IMR-90 (cell line): ENCODE measurements at regions not wholly inside any gene's neighbourhood (a gene's known extent, or its start where the extent isn't known, plus 50 kb on each side); places are given as distances from the start of the nearest gene placed in this dataset.

Source experiments
- ATAC-seq: fragments of 200-7000 bp; cut with Tn5 transposase; 2 replicates; pipeline ENCODE4 v1.9.1; 2020; ENCODE audit warnings: low read depth, mild to moderate bottlenecking, moderate library complexity
- BruUV-seq: library from RNA; stranded (reverse); fragments of 400-500 nt; replicated peaks from 2 replicates; lab custom pipeline; 2021; lab: Mats Ljungman, UMichigan
- CTCF ChIA-PET: fragments of 300-600 bp; formaldehyde crosslinking; extraction: SDS; loops from one replicate; lab custom pipeline; 2021; ENCODE audit warnings: antibody characterized with exemption; lab: Yijun Ruan, JAX
- POLR2A ChIA-PET: fragments of 300-600 bp; sonication (Branson Sonifier 250); formaldehyde crosslinking; loops from one replicate; lab custom pipeline; 2022; ENCODE audit warnings: antibody characterized with exemption; ENCODE audit not compliant: unreplicated experiment; lab: Charles Lee
- DNase-seq: peaks from one replicate; pipeline ENCODE4 v3.0.0; 2013
- H2AFZ ChIP-seq: replicated peaks from 2 replicates; pipeline ENCODE3; 2013; ENCODE audit warnings: low read length, mild to moderate bottlenecking; ENCODE audit not compliant: poor library complexity
- H2AK5ac ChIP-seq: 2 replicates; pipeline ENCODE4 v1.6.1; 2013; ENCODE audit warnings: low read depth, low read length, inconsistent platforms
- H2AK9ac ChIP-seq: replicated peaks from 2 replicates; pipeline ENCODE3; 2013; ENCODE audit warnings: mild to moderate bottlenecking, low read depth, low read length, moderate library complexity; ENCODE audit not compliant: poor library complexity
- H2BK120ac ChIP-seq: 2 replicates; pipeline ENCODE4 v1.6.1; 2013; ENCODE audit warnings: low read depth, low read length, inconsistent platforms
- H2BK15ac ChIP-seq: 3 replicates; pipeline ENCODE4 v1.6.1; 2013; ENCODE audit warnings: low read depth, low read length, inconsistent platforms
- H2BK20ac ChIP-seq: 2 replicates; pipeline ENCODE4 v1.6.1; 2013; ENCODE audit warnings: low read depth, mild to moderate bottlenecking, inconsistent platforms, low read length, moderate library complexity
- H2BK5ac ChIP-seq: 2 replicates; pipeline ENCODE4 v1.6.1; 2013; ENCODE audit warnings: mild to moderate bottlenecking, low read depth, low read length, inconsistent platforms; ENCODE audit not compliant: poor library complexity, severe bottlenecking
- H3K14ac ChIP-seq: replicated peaks from 2 replicates; pipeline ENCODE4 v1.6.1; 2013; ENCODE audit warnings: low read depth, low read length, inconsistent platforms
- H3K18ac ChIP-seq: 2 replicates; pipeline ENCODE4 v1.6.1; 2013; ENCODE audit warnings: low read depth, low read length, control low read depth
- H3K23ac ChIP-seq: 2 replicates; pipeline ENCODE4 v1.6.1; 2013; ENCODE audit warnings: low read depth, low read length, inconsistent platforms
- H3K27ac ChIP-seq: 2 replicates; pipeline ENCODE4 v1.5.1; 2013; ENCODE audit warnings: mild to moderate bottlenecking, control low read depth, low read length; ENCODE audit not compliant: insufficient read depth
- H3K27me3 ChIP-seq: 2 replicates; pipeline ENCODE4 v1.6.1; 2013; ENCODE audit warnings: low read length; ENCODE audit not compliant: control insufficient read depth, insufficient read depth
- H3K36me3 ChIP-seq: 2 replicates; pipeline ENCODE4 v1.6.1; 2013; ENCODE audit warnings: low read length, mixed read lengths; ENCODE audit not compliant: control insufficient read depth, insufficient read depth
- H3K4ac ChIP-seq: 2 replicates; pipeline ENCODE4 v1.6.1; 2013; ENCODE audit warnings: low read depth, low read length, inconsistent platforms
- H3K4me1 ChIP-seq: 2 replicates; pipeline ENCODE4 v1.6.1; 2013; ENCODE audit warnings: low read length, mixed read lengths; ENCODE audit not compliant: control insufficient read depth, insufficient read depth
- H3K4me2 ChIP-seq: 2 replicates; pipeline ENCODE4 v1.6.1; 2013; ENCODE audit warnings: low read depth, mild to moderate bottlenecking, control low read depth, low read length, moderate library complexity
- H3K4me3 ChIP-seq: 2 replicates; pipeline ENCODE4 v1.5.1; 2013; ENCODE audit warnings: low read depth, mild to moderate bottlenecking, control low read depth, low read length, moderate library complexity; ENCODE audit not compliant: insufficient read depth
- H3K56ac ChIP-seq: 2 replicates; pipeline ENCODE4 v1.6.1; 2013; ENCODE audit warnings: low read length, inconsistent platforms; ENCODE audit not compliant: insufficient read depth; ENCODE audit errors: extremely low read depth
- H3K79me1 ChIP-seq, 2 experiments: 2 replicates each; pipeline ENCODE4 v1.6.1; 2013; ENCODE audit warnings: low read length in 2 of 2, inconsistent platforms in 1 of 2, low read depth in 1 of 2
- H3K9ac ChIP-seq: 2 replicates; pipeline ENCODE4 v1.6.1; 2013; ENCODE audit warnings: low read depth, low read length, control low read depth
- H3K9me1 ChIP-seq: 2 replicates; pipeline ENCODE4 v1.6.1; 2013; ENCODE audit warnings: low read length, inconsistent platforms; ENCODE audit not compliant: insufficient read depth
- H3K9me3 ChIP-seq: 2 replicates; pipeline ENCODE4 v1.6.1; 2013; ENCODE audit warnings: low read length; ENCODE audit not compliant: control insufficient read depth, insufficient read depth
- H4K20me1 ChIP-seq: 2 replicates; pipeline ENCODE4 v1.6.1; 2013; ENCODE audit warnings: low read length, inconsistent platforms; ENCODE audit not compliant: insufficient read depth
- H4K5ac ChIP-seq: 2 replicates; pipeline ENCODE4 v1.6.1; 2013; ENCODE audit warnings: mild to moderate bottlenecking, low read depth, low read length, control low read depth
- H4K8ac ChIP-seq, 2 experiments: 2 replicates each; pipeline ENCODE4 v1.6.1; 2013; ENCODE audit warnings: low read depth in 2 of 2, low read length in 2 of 2, control low read depth in 1 of 2, inconsistent platforms in 1 of 2
- H4K91ac ChIP-seq: 2 replicates; pipeline ENCODE4 v1.6.1; 2013; ENCODE audit warnings: low read depth, low read length, inconsistent platforms; ENCODE audit not compliant: insufficient read depth
- BHLHE40 ChIP-seq: fragments of 150-350 bp; IDR thresholded peaks from 2 replicates; pipeline ENCODE4 v1.6.1; 2016; ENCODE audit warnings: mild to moderate bottlenecking, low read depth, low read length
- CHD1 ChIP-seq: IDR thresholded peaks from 2 replicates; pipeline ENCODE4 v1.6.1; 2012; ENCODE audit warnings: low read depth, low read length, improper control_type of control experiment
- FOS ChIP-seq: fragments of 150-350 bp; IDR thresholded peaks from 2 replicates; pipeline ENCODE4 v1.6.1; 2016; ENCODE audit warnings: low read depth, low read length
- MAFK ChIP-seq: IDR thresholded peaks from 2 replicates; pipeline ENCODE4 v1.6.1; 2012; ENCODE audit warnings: low read depth, low read length, improper control_type of control experiment
- MAZ ChIP-seq: IDR thresholded peaks from 2 replicates; pipeline ENCODE4 v1.6.1; 2012; ENCODE audit warnings: low read depth, mild to moderate bottlenecking, low read length, improper control_type of control experiment, moderate library complexity, borderline replicate concordance
- MXI1 ChIP-seq: IDR thresholded peaks from 2 replicates; pipeline ENCODE4 v1.6.1; 2012; ENCODE audit warnings: low read depth, mild to moderate bottlenecking, low read length, moderate library complexity, borderline replicate concordance
- NFE2L2 ChIP-seq: fragments of 150-350 bp; IDR thresholded peaks from 2 replicates; pipeline ENCODE4 v1.6.1; 2016; ENCODE audit warnings: low read depth, mild to moderate bottlenecking, low read length
- POLR2A ChIP-seq: IDR thresholded peaks from 2 replicates; pipeline ENCODE4 v1.6.1; 2012; ENCODE audit warnings: mild to moderate bottlenecking, low read depth, low read length
- RAD21 ChIP-seq: IDR thresholded peaks from 2 replicates; pipeline ENCODE4 v1.6.1; 2012; ENCODE audit warnings: low read length, improper control_type of control experiment
- RCOR1 ChIP-seq: IDR thresholded peaks from 2 replicates; pipeline ENCODE4 v1.6.1; 2012; ENCODE audit warnings: mild to moderate bottlenecking, low read length, improper control_type of control experiment; ENCODE audit not compliant: insufficient replicate concordance
- RFX5 ChIP-seq: IDR thresholded peaks from 2 replicates; pipeline ENCODE4 v1.8.0; 2012; ENCODE audit warnings: low read depth, mild to moderate bottlenecking, low read length, moderate library complexity
- SMC3 ChIP-seq: fragments of 150-350 bp; IDR thresholded peaks from 2 replicates; pipeline ENCODE4 v1.6.1; 2016; ENCODE audit warnings: low read depth, mild to moderate bottlenecking, antibody characterized with exemption, low read length, moderate library complexity
- WGBS, 2 experiments: methylation state at CpG; one replicate each; pipeline versions ENCODE4 v1.1.5 to v1.1.7; 2013; ENCODE audit warnings: missing lambda C conversion rate in 2 of 2; ENCODE audit not compliant: insufficient read length in 1 of 2; ENCODE audit errors: extremely low coverage in 2 of 2; 5-methylcytosine and 5-hydroxymethylcytosine counted together
- dilution Hi-C: fragments of 300-500 bp; cut with HindIII; formaldehyde crosslinking; loops from one replicate; pipeline ENCODE4 v1.14.3; 2018; ENCODE audit warnings: low sequenced_read_pairs; ENCODE audit not compliant: unreplicated experiment
- in situ Hi-C: fragments of 300-500 bp; cut with MboI; formaldehyde crosslinking; loops from 3 replicates; pipeline ENCODE4 v1.14.3; 2019; ENCODE audit warnings: low sequenced_read_pairs, inconsistent platforms, mixed read lengths
- intact Hi-C: fragments of 100-400 bp; cut with micrococcal nuclease; formaldehyde crosslinking; loops from 2 replicates; pipeline ENCODE4 v1.10.0; 2022
- TF ChIP-seq, protein P1 (sequence below): conservative IDR thresholded peaks from 2 replicates; pipeline ENCODE4 v1.5.1; 2012; ENCODE audit warnings: mild to moderate bottlenecking, low read depth, low read length, improper control_type of control experiment
- TF ChIP-seq, protein P2 (sequence below): fragments of 150-350 bp; IDR thresholded peaks from 2 replicates; pipeline ENCODE4 v1.6.1; 2017; ENCODE audit warnings: mild to moderate bottlenecking, antibody characterized with exemption, low read length, low read depth

DNA sequence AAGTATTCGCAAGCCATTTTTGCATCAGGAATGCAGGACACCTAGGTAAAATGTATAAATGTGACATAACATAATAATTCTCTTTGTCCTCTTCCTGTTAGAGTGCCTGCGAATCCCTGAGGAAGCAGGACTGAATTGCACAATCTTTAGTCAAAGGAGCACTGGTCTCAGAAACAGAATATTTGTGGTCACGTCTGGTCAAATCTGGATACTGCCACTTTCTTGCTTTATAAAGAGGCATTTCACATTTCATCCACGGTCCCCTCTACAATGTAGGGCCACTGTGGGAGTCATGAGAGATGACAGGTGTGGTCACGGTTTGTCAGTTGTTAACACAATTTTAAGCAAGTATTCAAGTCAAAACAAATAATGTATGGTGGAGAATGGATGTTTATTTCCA lies 564.0 kb downstream of the IRX1 start:
- dilution Hi-C loops (no loop called here), intact Hi-C loops (no loop called here), in situ Hi-C loops (no loop called here)
- H2BK5ac ChIP-seq: no peak overlapping the region
- H3K23ac ChIP-seq: no peak overlapping the region
- ChIA-PET CTCF (no interaction called here), POLR2A (no interaction called here)
- H4K20me1 ChIP-seq: no peaks in the 10 kb centered on the region
- H4K5ac ChIP-seq: no peak overlapping the region
- WGBS, 2 experiments: no CpG with 5 or more reads among the region's 5 CpGs
- H3K18ac ChIP-seq: no peak overlapping the region
- H3K4me2 ChIP-seq: no peak overlapping the region
- H2BK20ac ChIP-seq: no peak overlapping the region
- H2AK9ac ChIP-seq: no peak overlapping the region
- H3K14ac ChIP-seq: no peak overlapping the region
- no peak overlapping the region for H3K9ac ChIP-seq
- no peak overlapping the region for H4K8ac ChIP-seq
- no peak for ATAC-seq
- no peak overlapping the region for H2BK120ac ChIP-seq
- H2AK5ac ChIP-seq: no peak overlapping the region
- TF ChIP-seq POLR2A (no peak), MAZ (no peak), FOS (no peak), NFE2L2 (no peak), RFX5 (no peak), SMC3 (no peak), CHD1 (no peak), MAFK (no peak), BHLHE40 (no peak), RAD21 (no peak), RCOR1 (no peak), MXI1 (no peak)
- TF ChIP-seq, protein P1, sequence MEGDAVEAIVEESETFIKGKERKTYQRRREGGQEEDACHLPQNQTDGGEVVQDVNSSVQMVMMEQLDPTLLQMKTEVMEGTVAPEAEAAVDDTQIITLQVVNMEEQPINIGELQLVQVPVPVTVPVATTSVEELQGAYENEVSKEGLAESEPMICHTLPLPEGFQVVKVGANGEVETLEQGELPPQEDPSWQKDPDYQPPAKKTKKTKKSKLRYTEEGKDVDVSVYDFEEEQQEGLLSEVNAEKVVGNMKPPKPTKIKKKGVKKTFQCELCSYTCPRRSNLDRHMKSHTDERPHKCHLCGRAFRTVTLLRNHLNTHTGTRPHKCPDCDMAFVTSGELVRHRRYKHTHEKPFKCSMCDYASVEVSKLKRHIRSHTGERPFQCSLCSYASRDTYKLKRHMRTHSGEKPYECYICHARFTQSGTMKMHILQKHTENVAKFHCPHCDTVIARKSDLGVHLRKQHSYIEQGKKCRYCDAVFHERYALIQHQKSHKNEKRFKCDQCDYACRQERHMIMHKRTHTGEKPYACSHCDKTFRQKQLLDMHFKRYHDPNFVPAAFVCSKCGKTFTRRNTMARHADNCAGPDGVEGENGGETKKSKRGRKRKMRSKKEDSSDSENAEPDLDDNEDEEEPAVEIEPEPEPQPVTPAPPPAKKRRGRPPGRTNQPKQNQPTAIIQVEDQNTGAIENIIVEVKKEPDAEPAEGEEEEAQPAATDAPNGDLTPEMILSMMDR: no peak
- TF ChIP-seq, protein P2, sequence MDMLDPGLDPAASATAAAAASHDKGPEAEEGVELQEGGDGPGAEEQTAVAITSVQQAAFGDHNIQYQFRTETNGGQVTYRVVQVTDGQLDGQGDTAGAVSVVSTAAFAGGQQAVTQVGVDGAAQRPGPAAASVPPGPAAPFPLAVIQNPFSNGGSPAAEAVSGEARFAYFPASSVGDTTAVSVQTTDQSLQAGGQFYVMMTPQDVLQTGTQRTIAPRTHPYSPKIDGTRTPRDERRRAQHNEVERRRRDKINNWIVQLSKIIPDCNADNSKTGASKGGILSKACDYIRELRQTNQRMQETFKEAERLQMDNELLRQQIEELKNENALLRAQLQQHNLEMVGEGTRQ: no peak
- no peaks in the 10 kb centered on the region for H3K27me3 ChIP-seq
- no peak overlapping the region for H3K4me3 ChIP-seq
- no peak overlapping the region for H2BK15ac ChIP-seq
- H3K56ac ChIP-seq: no peak overlapping the region
- H3K36me3 ChIP-seq: no peaks in the 10 kb centered on the region
- H3K4ac ChIP-seq: no peak overlapping the region
- H3K9me1 ChIP-seq: no peaks in the 10 kb centered on the region
- no peak overlapping the region for H4K91ac ChIP-seq
- H2AFZ ChIP-seq: no peak overlapping the region
- DNase-seq: no peak
- peaks cover 13% of the 10 kb centered on the region for H3K9me3 ChIP-seq
- H3K27ac ChIP-seq: no peak overlapping the region
- H3K79me1 ChIP-seq: no peaks in the 10 kb centered on the region
- no TSS peak for BruUV-seq
- H3K4me1 ChIP-seq: no peaks in the 10 kb centered on the region
